ENCODE measurements at regions not wholly inside any gene's neighbourhood (a gene's known extent, or its start where the extent isn't known, plus 50 kb on each side); places are given as distances from the start of the nearest gene placed in this dataset.

- no peak for DNase-seq (ENCODE audit: low read depth, low spot score)
- H3K27ac ChIP-seq: no peak overlapping the region
Observed at GRCh38 chr3:13249664-13250390, 170.3 kb downstream of the NUP210 start.

GRCh38 chr3:13248640-13249039 is 171.5 kb downstream of the NUP210 start:
- no peak for DNase-seq (ENCODE audit: low read depth, low spot score)
- no peak overlapping the region for H3K27ac ChIP-seq

DNA sequence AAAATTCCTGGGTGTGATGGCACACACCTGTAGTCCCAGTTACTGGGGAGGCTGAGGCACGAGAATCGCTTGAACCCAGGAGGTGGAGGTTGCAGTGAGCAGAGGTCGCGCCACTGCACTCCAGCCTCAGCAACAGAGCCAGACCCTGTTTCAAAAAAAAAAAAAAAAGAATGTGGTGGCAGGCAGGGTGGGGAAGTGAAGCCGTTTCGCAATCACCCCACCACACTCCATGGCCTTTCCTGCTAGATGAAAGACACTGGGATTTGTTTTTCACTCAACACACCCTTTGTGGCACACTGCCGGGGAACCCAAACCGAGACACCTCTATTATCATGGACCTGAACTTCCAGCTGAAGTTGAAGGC is 172.4 kb upstream of the IQSEC1 start:
- DNase-seq (ENCODE audit: low read depth, low spot score): no peak
- H3K27ac ChIP-seq: peak overlapping the region; percentile 56

DNA sequence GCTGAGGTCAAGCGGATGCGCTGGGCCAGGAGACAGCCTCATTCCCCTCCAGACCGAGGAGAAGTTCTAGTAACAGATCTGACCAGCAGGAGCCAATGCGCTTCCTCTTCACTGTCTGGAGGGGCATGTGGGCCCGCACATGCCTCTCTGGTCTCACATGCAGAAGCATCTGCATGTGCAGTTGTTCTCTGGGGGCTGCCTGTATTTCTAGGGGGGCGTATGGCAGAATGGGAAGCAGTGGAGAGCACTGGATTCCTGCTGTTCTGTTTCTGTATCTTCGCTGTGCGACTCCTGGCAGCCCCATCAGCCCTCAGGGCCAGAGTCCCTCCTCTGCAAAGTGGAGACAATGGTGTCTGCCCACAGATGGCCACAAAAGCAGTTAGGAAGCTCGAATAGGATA is 170.4 kb upstream of the IQSEC1 start:
- no peak overlapping the region for H3K27ac ChIP-seq
- no peak for DNase-seq (ENCODE audit: low read depth, low spot score)

- no peak for DNase-seq (ENCODE audit: low read depth, low spot score)
- H3K27ac ChIP-seq: no peak overlapping the region
Observed at GRCh38 chr3:13242364-13242737, 169.1 kb upstream of the IQSEC1 start.

DNA sequence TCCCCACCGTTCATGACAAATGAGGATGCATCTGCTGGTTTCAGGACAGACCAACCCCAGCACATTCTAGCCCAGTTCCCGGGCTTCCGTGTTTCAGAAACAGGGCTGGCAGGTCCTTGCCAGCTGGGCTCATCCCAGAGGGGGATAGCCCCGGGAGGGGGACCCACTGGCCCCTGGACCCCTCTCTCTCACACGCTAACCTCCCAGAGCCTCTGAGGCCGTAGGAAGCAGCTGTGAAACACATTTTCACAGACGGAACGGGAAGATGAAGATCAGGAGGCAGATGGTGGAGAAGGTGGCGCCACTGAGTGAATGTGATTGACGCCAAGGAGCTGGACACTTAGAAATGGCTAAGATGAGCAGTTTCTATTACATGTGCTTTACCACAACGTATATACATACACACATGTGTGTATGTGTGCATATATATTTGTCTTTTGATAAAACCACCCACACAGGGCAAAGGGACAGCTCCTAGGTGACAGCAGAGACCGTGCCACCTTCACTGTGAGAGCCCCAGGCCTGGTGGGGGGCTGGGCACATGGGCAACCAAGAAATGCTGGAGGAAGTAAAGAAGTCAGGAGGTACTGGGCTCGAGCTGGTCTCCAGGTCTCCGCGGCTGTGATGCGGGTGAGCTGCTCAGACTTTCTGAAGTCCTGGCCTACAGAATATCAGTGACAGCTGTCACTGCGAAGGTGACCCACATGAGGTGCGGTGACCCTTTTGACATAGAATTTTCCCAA is 168.6 kb upstream of the IQSEC1 start:
- DNase-seq (ENCODE audit: low read depth, low spot score): no peak
- no peak overlapping the region for H3K27ac ChIP-seq

DNA sequence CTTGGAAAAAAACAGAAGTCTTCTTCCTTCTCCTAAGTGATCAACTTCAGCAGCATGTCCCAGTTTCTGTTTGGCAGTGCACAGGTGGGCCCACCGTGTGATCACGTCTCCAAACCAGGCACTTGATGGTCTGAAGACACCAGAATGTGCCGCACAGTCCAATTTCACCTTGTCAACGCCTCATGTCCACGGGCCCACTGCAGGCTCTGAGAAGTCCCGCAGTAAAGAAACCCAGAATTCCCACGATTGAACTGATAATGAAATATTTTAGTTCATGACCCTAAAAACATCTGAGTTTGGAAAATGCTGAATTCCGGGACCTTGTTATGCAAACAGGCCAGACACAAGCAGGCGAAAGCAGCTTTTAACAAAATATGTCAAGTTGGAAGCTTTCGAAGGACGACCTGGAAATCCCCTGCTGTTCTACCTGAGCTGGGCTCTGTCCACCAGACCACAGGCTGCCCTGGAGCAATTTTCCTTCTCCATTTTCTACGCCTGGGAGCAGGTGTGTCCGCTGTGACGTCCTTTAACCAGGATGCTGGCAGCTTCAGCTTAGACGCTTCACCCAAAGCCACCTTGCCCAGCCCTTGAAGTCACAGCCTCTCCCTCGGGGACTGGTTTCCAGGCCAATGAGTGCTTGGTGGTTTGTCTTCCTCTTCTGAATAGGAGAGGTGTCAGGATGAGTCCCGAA is 167.8 kb upstream of the IQSEC1 start:
- H3K27ac ChIP-seq: no peak overlapping the region
- no peak for DNase-seq (ENCODE audit: low read depth, low spot score)

GRCh38 chr3:13239467-13239760 is 166.2 kb upstream of the IQSEC1 start:
- no peak overlapping the region for H3K27ac ChIP-seq
- DNase-seq (ENCODE audit: low read depth, low spot score): no peak

DNA sequence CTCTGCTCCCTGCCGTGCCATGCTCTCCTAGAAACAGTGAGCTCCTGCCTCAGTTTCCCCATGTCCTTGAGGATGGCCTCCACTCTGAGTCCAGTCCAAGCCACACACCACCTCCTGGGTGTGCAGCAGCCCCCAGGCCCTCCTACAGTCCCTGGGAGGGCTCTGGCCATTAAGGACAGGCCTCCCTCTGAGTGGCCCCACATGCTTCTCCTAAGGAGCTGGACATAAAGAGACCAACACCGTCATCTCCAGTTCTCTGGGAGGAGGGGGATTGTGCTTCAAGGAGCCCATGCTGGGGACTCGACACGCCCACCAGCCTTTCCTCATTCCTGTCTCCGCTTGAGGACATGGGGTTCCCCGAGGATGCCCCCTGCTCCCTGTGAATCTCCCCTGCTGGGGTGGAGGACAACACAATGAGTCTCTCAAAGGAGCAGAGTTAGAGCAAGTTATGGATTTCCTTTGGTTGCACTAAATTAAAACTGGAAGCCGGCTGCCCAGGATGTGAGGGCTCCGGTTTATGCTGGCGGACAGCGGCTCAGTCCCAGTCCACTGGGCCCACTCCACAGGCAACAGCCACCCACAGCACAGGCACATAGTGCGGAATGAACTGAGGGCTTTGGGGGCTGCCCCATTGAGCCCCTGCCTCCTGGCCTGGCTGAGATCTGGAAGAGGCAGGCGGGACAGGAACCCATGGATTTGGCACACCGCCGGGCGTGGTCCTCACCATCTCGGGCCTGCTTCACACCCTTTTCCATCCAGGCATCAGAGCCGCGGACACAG is 165.6 kb upstream of the IQSEC1 start:
- H3K27ac ChIP-seq: no peak overlapping the region
- no peak for DNase-seq (ENCODE audit: low read depth, low spot score)

GRCh38 chr3:13237776-13238490 is 164.7 kb upstream of the IQSEC1 start:
- DNase-seq (ENCODE audit: low read depth, low spot score): no peak
- no peak overlapping the region for H3K27ac ChIP-seq

DNA sequence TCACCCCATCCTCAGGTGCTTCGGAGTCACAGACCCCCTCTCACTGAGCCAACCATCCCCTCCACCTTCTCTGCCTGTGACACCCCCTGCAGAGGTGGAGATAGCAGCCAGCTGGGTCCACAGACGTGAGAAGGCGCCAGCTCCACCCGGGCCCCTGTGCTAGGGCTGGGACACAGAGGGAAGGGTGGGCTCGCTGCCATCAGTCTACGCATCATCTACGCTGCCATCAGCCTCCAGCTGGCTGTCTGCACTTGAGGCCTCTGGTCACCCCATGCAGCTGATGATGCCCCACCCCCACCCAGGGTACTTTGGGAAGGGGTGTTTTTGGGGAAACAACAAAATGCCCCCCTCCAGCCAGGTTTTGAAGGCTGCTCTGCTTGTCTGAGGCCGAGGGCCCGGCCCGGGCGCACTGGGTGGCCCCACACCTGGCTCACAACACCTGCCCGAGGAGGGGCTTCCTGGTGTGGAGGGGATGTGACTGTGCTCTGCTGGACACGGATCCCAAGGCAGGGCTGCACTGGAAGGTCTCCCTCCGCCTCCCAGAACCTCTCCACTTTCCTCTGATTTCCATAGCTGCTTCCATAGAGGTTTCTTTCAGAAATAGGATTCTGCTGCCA is 163.4 kb upstream of the IQSEC1 start:
- no peak for DNase-seq (ENCODE audit: low read depth, low spot score)
- no peak overlapping the region for H3K27ac ChIP-seq

GRCh38 chr3:13235897-13236296 is 162.7 kb upstream of the IQSEC1 start:
- DNase-seq (ENCODE audit: low read depth, low spot score): no peak
- H3K27ac ChIP-seq: no peak overlapping the region

GRCh38 chr3:13235079-13235478 is 161.8 kb upstream of the IQSEC1 start:
- no peak for DNase-seq (ENCODE audit: low read depth, low spot score)
- no peak overlapping the region for H3K27ac ChIP-seq

- H3K27ac ChIP-seq: no peak overlapping the region
- DNase-seq (ENCODE audit: low read depth, low spot score): no peak
Observed at GRCh38 chr3:13234666-13235065, 161.4 kb upstream of the IQSEC1 start.

DNA sequence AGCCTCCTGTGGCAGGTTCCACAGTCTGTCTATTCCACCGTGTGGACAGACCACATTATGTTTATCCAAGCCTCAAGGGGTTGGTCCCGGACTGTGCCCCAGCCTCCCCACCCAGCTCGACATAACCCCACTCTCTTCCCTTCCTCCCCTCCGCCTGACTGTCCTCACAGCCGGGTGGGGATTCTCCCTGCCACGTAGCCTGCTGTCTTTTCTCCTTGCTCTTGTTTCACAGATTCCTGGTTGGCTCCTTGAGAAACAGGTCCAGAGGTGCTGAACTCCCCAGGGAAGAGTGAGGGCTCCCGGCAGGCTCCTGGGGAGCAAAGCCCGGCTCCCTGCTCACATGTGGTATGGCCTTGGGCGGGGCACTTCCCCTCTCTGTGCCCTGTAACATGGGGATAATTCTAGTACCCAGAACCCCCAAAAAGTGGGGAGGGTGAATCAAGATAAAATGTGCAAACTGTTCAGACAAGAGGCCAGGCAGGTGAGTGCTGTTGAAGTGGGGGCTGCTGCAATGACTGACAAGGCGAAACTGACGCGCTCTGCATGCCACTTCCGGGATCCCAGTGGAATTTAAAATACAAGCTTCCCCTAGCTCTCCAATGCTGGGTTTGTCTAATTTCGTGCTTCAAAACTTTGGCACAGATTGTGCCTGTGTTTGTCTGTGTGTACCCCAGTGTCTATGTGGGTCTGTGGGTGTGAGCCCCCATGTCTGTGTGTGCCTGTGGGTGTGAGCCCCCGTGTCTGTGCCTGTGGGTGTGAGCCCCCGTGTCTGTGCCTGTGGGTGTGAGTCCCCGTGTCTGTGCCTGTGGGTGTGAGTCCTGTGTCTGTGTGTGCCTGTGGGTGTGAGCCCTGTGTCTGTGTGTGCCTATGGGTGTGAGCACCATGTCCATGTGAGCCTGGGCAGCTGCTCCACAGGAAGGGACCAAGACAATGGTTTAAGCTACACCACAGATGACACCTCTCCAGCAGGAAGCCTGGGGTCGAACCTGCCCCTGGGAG is 160.6 kb upstream of the IQSEC1 start:
- H3K27ac ChIP-seq: no peak overlapping the region
- no peak for DNase-seq (ENCODE audit: low read depth, low spot score)

DNA sequence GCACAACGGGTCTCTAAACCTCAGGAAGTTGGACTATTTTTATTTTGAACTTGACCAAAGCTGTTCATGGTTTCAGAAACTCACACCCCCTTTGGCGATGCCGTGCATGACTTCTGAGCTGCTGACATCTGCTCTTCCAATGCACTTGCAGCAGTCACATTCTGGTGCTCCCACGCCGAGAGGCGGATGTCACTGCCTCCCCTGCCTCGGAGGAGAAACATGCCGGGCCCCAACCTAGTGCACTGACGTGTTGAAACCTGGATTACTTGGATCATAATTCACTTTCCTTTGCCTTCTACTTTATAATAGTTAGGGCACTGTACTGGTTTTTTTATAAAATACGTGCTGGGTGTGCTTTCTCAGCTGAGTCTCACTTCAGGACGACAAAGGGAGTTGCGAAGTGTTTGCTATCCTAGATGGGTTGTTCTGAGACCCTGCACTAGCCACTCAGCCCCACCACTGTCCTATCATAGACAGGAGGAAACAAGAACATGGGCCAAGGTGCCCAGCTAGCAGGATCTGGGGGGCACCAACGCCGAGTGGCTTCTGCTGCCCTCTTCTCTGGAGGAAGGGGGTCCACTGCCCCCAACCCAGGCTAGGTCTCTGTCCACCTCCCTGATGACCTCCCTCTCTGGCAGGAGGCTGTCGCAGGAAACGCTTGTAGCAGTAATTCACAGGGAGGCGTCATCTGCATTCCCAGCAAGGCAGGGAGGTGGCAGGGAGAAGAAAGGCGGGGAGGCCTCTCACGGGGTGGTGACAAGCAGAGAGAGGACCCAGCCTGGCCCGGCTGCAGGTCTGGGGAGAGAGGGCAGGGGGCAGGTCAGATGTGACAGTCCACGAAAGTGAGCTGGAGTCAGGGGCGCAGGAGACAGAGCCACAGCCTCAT is 158.8 kb upstream of the IQSEC1 start:
- no peak for DNase-seq (ENCODE audit: low read depth, low spot score)

DNA sequence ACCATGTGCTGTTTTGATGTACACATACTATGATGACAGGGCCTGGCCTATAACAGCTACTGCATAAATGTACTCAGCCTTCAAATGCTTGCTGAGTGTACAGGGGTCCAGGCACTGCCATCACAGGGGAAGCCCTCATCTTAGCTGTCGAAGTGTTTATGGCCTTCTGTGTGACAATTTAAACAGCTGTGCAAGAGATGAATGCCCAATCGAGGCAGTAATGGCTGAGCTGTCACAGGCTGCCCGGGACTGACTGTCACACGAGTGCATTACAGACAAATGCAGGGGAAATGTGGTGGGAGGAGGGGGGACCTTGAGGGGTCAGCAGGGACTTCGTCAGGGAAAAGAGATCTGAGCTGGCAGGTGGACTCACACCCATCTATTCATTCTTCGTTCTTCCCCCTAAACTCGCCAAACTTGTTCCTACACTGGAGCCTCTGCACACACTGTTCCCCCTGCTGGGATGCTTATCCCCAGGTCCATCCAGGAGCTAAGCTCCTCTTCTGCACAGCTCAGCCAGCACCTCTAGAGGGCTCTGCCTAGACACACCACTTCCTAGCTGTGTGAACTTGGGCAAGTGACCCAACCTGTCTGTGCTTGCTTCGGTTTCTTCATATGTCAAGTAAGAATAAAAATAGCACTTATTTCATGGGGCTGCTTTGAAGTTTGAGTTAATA is 156.2 kb upstream of the IQSEC1 start:
- no peak overlapping the region for H3K27ac ChIP-seq
- peak; percentile 43 for DNase-seq (ENCODE audit: low read depth, low spot score)

More for the DNA sequence above, 158.8 kb upstream of the IQSEC1 start:
- no peak overlapping the region for H3K27ac ChIP-seq

Data from epithelial cell of prostate (primary cell).